ENCODE measurements at regions not wholly inside any gene's neighbourhood (a gene's known extent, or its start where the extent isn't known, plus 50 kb on each side); places are given as distances from the start of the nearest gene placed in this dataset.

DNA sequence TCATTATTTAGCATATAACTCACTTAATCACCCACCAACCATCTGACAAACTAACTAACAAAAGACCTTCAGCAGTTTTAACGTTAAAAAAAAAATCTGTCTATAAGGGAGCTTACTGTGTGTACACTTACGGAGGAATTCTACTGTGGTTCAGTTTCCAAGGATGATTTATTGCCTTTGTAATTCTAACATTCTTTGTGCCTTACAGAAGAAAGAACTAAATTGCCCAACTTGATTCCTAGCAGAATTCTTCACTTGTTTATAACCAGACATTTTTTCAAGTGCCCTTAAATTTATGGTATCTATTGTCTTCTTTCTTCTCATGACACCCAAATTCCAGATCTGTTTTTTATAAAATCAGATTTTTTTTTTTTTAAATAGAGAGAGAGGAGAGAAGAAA lies 119.7 kb upstream of the IGSF10 start:
- TF ChIP-seq POLR2A (IDR thresholded peaks at IDR 0.05; ENCODE audit: low read depth, low read length) (no peak), TAF1 (IDR thresholded peaks at IDR 0.05; ENCODE audit: borderline replicate concordance, low read depth, low read length) (no peak), POLR2AphosphoS5 (IDR thresholded peaks at IDR 0.05; ENCODE audit: low read depth, low read length) (no peak)
